ENCODE measurements at regions not wholly inside any gene's neighbourhood (a gene's known extent, or its start where the extent isn't known, plus 50 kb on each side); places are given as distances from the start of the nearest gene placed in this dataset.

DNA sequence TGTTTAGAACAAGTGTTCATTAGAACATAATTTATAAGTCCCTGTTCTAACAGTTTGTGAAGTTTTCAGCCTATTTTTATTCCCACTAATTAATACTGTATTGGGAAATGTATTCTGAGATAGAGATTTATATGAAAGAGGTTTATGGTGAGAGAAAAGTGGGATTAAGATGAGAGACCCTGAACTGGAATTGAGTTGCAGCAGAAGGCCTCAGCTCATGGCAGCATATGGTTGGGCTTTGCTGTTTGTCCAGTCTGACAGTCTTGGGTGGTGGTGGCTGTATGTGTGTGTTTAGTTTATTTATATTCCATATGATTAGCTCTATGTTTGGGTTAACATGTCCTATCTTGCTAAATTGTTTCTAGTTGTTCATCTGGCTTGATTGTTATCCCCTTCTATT is 575.1 kb downstream of the SLITRK5 start:
- TF ChIP-seq, protein P1, sequence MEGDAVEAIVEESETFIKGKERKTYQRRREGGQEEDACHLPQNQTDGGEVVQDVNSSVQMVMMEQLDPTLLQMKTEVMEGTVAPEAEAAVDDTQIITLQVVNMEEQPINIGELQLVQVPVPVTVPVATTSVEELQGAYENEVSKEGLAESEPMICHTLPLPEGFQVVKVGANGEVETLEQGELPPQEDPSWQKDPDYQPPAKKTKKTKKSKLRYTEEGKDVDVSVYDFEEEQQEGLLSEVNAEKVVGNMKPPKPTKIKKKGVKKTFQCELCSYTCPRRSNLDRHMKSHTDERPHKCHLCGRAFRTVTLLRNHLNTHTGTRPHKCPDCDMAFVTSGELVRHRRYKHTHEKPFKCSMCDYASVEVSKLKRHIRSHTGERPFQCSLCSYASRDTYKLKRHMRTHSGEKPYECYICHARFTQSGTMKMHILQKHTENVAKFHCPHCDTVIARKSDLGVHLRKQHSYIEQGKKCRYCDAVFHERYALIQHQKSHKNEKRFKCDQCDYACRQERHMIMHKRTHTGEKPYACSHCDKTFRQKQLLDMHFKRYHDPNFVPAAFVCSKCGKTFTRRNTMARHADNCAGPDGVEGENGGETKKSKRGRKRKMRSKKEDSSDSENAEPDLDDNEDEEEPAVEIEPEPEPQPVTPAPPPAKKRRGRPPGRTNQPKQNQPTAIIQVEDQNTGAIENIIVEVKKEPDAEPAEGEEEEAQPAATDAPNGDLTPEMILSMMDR (IDR thresholded peaks at IDR 0.05): no peak
- Histone ChIP-seq H3K27me3 (ENCODE audit: low read depth) (no peaks in the 10 kb centered on the region), H3K36me3 (no peaks in the 10 kb centered on the region), H3K4me1 (no peaks in the 10 kb centered on the region), H3K4me3 (no peak overlapping the region), H3K27ac (no peak overlapping the region), H3K9me3 (no peaks in the 10 kb centered on the region)
- ATAC-seq (no peak), DNase-seq (no peak)
- intact Hi-C loops (cut with DNase I): no loop called here

DNA sequence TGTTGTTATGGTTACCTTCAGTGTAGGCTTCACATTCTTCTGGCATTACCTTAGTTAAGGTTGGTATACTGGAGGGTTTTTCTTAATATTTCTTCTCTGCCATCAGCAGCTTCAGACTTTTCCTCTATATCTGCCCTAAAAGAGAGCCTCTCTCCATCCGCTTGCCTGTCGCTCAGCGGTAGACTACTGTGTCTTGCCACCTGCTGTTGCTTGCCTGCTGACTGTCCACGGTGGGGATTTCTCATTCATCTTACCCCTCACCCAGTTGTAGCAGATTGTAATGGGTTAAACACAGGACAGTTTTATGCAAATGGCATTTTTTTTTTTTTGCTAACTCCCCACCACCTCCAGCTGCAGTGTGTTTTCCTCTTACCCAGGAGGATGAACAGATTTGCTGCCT is 577.2 kb downstream of the SLITRK5 start:
- no peak for DNase-seq
- ATAC-seq: no peak
- TF ChIP-seq, protein P1 (IDR thresholded peaks at IDR 0.05): no peak
- Histone ChIP-seq H3K4me1 (no peaks in the 10 kb centered on the region), H3K27ac (no peak overlapping the region), H3K27me3 (ENCODE audit: low read depth) (no peaks in the 10 kb centered on the region), H3K4me3 (no peak overlapping the region), H3K9me3 (no peaks in the 10 kb centered on the region), H3K36me3 (no peaks in the 10 kb centered on the region)
- intact Hi-C loops (cut with DNase I): no loop called here

DNA sequence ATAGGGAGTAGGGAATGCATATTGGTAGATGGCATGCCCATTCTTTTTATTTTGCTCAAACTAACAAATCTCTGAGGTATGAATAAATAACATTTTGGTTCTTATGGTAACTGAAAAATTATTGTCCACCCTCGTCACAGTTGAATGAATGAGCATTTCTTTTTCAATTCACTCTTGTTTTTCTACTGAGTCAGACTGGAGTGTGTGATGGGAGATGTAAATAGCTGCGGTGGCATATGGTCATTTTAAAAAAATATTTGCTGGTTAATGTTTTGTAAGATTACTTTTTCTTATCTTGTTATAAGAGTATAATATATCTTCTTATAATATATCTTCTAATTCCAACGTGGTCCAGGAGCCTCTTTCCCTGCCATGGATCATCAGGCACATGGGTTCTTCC is 586.5 kb downstream of the SLITRK5 start:
- intact Hi-C loops (cut with DNase I): no loop called here
- Histone ChIP-seq H3K9me3 (no peaks in the 10 kb centered on the region), H3K27me3 (ENCODE audit: low read depth) (no peaks in the 10 kb centered on the region), H3K4me1 (no peaks in the 10 kb centered on the region), H3K4me3 (no peak overlapping the region), H3K27ac (no peak overlapping the region), H3K36me3 (no peaks in the 10 kb centered on the region)
- TF ChIP-seq, protein P1 (IDR thresholded peaks at IDR 0.05): no peak
- ATAC-seq (no peak), DNase-seq (no peak)

DNA sequence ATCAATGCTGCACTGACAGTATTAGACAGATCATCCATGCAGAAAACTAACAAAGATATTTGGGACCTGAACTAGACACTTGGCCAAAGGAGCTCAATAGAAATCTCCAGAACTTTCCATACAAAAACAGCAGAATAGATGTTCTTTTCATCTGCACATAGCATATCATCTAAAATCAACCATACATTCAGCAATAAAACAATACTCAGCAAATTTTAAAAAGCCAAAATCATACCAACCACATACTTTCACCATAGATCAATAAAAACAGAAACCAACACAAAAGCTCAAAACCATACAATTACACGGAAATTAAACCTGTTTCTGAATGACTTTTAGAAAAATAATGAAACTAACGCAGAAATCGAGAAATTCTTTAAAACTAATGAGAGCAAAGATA is 592.6 kb downstream of the SLITRK5 start:
- TF ChIP-seq, protein P1 (IDR thresholded peaks at IDR 0.05): no peak
- H3K4me3 ChIP-seq: no peak overlapping the region
- no peak for DNase-seq

DNA sequence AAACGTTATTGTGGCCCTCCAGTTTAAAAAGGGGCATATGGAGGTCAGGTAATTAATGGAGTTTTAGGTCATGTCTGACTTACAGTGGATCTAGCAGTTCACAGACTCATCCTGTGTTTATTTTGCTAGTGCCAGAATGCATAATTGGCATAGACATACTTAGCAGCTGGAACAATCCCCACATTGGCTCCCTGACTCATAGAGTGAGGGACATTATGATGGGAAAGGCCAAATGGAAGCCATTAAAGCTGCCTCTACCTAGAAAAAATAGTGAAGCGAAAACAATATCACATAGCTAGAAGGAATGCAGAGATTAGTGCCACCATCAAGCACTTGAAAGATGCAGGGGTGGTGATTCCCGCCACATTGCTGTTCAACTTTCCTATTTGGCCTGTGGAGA is 610.7 kb downstream of the SLITRK5 start:
- no peak overlapping the region for H3K27ac ChIP-seq
- TF ChIP-seq, protein P1 (IDR thresholded peaks at IDR 0.05): no peak
- DNase-seq (no peak), ATAC-seq (no peak)
- H3K4me3 ChIP-seq: no peak overlapping the region
- H3K36me3 ChIP-seq: no peaks in the 10 kb centered on the region
- H3K27me3 ChIP-seq (ENCODE audit: low read depth): no peaks in the 10 kb centered on the region
- intact Hi-C loops (cut with DNase I): no loop called here
- no peaks in the 10 kb centered on the region for H3K9me3 ChIP-seq
- H3K4me1 ChIP-seq: no peaks in the 10 kb centered on the region

More for the DNA sequence above, 592.6 kb downstream of the SLITRK5 start:
- H3K27me3 ChIP-seq (ENCODE audit: low read depth): no peaks in the 10 kb centered on the region
- H3K4me1 ChIP-seq: no peaks in the 10 kb centered on the region
- no peaks in the 10 kb centered on the region for H3K9me3 ChIP-seq
- no peaks in the 10 kb centered on the region for H3K36me3 ChIP-seq
- intact Hi-C loops (cut with DNase I): no loop called here
- ATAC-seq: no peak
- no peak overlapping the region for H3K27ac ChIP-seq

DNA sequence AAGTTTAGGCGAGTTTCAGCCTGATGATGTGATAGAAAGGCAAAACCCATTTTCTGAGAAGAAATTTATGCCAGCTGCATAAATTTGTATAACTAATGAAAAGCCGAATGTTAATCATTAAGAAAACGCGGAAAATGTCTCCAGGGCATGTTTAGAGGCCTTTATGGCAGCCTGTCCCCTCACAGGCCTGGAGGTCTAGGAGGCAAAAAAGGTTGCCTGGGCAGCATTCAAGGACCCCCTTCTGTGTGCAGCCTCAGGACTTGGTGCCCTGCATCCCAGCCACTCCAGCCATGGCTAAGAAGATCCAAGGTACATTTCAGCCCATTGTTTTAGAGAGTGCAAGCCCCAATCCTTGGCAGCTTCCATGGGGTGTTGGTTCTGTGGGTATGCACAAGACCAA is 614.2 kb downstream of the SLITRK5 start:
- DNase-seq (no peak), ATAC-seq (no peak)
- Histone ChIP-seq H3K4me1 (no peaks in the 10 kb centered on the region), H3K4me3 (no peak overlapping the region), H3K27ac (no peak overlapping the region), H3K27me3 (ENCODE audit: low read depth) (no peaks in the 10 kb centered on the region), H3K36me3 (no peaks in the 10 kb centered on the region), H3K9me3 (no peaks in the 10 kb centered on the region)
- intact Hi-C loops (cut with DNase I): no loop called here
- TF ChIP-seq, protein P1 (IDR thresholded peaks at IDR 0.05): no peak

Measured in lower lobe of right lung (tissue), 2 donors.